Fibroblast of lung (primary cell): ENCODE measurements at regions not wholly inside any gene's neighbourhood (a gene's known extent, or its start where the extent isn't known, plus 50 kb on each side); places are given as distances from the start of the nearest gene placed in this dataset.

Experiments
- DNase-seq, 2 donors: peaks; one replicate each; pipeline versions ENCODE4 v3.0.0 to v3.0.0-alpha.2; 2010; ENCODE audit warnings: low read depth in 2 of 2
- H2AFZ ChIP-seq: 2 replicates; pipeline ENCODE4 v1.5.1; 2012; ENCODE audit warnings: low read length, control low read depth, inconsistent platforms
- H3K27ac ChIP-seq: 2 replicates; pipeline ENCODE4 v1.5.1; 2011; ENCODE audit warnings: low read length, control low read depth; ENCODE audit not compliant: insufficient read depth
- H3K27me3 ChIP-seq: 2 replicates; pipeline ENCODE4 v1.5.1; 2011; ENCODE audit warnings: mild to moderate bottlenecking, low read length; ENCODE audit not compliant: control insufficient read depth, insufficient read depth
- H3K36me3 ChIP-seq: 2 replicates; pipeline ENCODE4 v1.5.1; 2011; ENCODE audit warnings: low read length; ENCODE audit not compliant: control insufficient read depth, insufficient read depth
- H3K4me1 ChIP-seq: 2 replicates; pipeline ENCODE4 v1.5.1; 2011; ENCODE audit warnings: low read length; ENCODE audit not compliant: control insufficient read depth, insufficient read depth; ENCODE audit errors: extremely low read depth
- H3K4me2 ChIP-seq: 2 replicates; pipeline ENCODE4 v1.5.1; 2011; ENCODE audit warnings: low read length, control low read depth; ENCODE audit not compliant: insufficient read depth; ENCODE audit errors: extremely low read depth
- H3K4me3 ChIP-seq, 4 experiments: fragments of 200-600 bp in 1 of 4; sonication (generic) in 1 of 4; replicated peaks in 1 of 4; 2 replicates each; pipeline ENCODE4 v1.5.1; 2011 to 2016; ENCODE audit warnings: low read length in 4 of 4, low read depth in 3 of 4, mild to moderate bottlenecking in 3 of 4, control low read depth in 2 of 4, inconsistent platforms in 1 of 4, mixed read lengths in 1 of 4; ENCODE audit not compliant: insufficient read depth in 1 of 4; ENCODE audit errors: control extremely low read depth in 1 of 4
- H3K79me2 ChIP-seq: 2 replicates; pipeline ENCODE4 v1.5.1; 2012; ENCODE audit warnings: mild to moderate bottlenecking, low read length, inconsistent platforms; ENCODE audit not compliant: control insufficient read depth, insufficient read depth
- H3K9ac ChIP-seq: 2 replicates; pipeline ENCODE4 v1.5.1; 2011; ENCODE audit warnings: mild to moderate bottlenecking, low read length, control low read depth; ENCODE audit not compliant: insufficient read depth
- H3K9me3 ChIP-seq: 2 replicates; pipeline ENCODE4 v1.5.1; 2012; ENCODE audit warnings: low read depth, low read length; ENCODE audit not compliant: control insufficient read depth, insufficient read depth
- H4K20me1 ChIP-seq: 2 replicates; pipeline ENCODE4 v1.5.1; 2011; ENCODE audit warnings: low read length; ENCODE audit not compliant: control insufficient read depth, insufficient read depth; ENCODE audit errors: extremely low read depth
- CTCF ChIP-seq, 2 donors: IDR thresholded peaks in 1 of 2; conservative IDR thresholded peaks in 1 of 2; 1 replicate in 1 of 2; 2 replicates in 1 of 2; pipeline ENCODE4 v1.5.1; 2011 to 2012; ENCODE audit warnings: low read length in 2 of 2, control low read depth in 1 of 2, inconsistent platforms in 1 of 2, low read depth in 1 of 2, mild to moderate bottlenecking in 1 of 2
- EZH2 ChIP-seq: IDR thresholded peaks from 2 replicates; pipeline ENCODE4 v1.5.1; 2012; ENCODE audit warnings: low read length, control low read depth, mild to moderate bottlenecking; ENCODE audit errors: missing control alignments

DNA sequence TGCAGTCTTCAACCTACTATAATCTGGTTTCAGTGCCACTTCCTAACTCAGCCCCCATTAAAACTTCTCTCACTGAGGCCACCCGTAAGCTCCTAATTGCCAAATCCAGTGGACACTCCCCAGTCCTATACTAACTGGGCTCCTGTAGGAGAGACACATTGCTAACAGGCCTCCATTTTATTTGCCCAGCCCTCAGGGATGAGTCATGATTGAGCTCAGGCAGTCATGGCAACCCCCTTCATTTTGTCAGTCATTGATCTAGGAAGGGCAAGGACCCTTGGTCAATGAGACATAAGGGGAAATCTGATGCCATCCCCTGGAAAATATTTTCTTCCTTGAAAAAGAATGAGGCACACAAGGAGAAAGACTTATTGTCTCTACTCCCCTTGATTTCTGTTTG is 70.1 kb upstream of the HIF1A start:
- Histone ChIP-seq H3K36me3 (no peaks in the 10 kb centered on the region), H3K27me3 (no peaks in the 10 kb centered on the region), H3K9ac (no peak overlapping the region), H4K20me1 (no peaks in the 10 kb centered on the region), H3K79me2 (no peaks in the 10 kb centered on the region), H3K4me1 (peaks cover 2% of the 10 kb centered on the region), H2AFZ (peak overlapping the region; percentile 27), H3K4me3 (no peak overlapping the region), H3K27ac (no peak overlapping the region), H3K9me3 (no peaks in the 10 kb centered on the region), H3K4me2 (no peak overlapping the region)
- DNase-seq = peak in 1 of 2 donors; percentile 48
- TF ChIP-seq CTCF (conservative IDR thresholded peaks at IDR 0.05 in 1 of 2, IDR thresholded peaks at IDR 0.05 in 1 of 2; ENCODE audit: low read depth in 1 of 2, low read length in 2 of 2) (no peak), EZH2 (no peak)

DNA sequence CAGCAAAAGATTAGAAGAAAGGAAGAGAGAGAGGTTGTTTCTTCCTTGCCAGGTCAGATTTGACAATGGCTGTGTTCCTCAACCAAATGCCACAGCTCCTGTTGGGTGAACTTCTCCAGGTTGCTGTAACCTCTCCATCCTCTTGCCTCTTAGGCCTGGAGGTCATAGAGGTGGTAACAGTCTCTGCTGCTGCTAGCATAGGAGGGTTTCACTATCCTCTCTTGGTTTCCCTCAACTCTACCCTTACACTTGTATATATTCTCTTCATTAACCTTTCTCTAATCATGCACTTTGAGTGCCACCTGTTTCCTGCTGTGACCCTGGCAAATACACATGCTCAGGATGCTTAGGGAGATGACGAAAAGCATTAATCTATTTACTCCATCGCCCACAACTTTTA is 67.7 kb upstream of the HIF1A start:
- H3K27ac ChIP-seq = no peak overlapping the region
- H3K4me2 ChIP-seq = no peak overlapping the region
- H3K9ac ChIP-seq = no peak overlapping the region
- H3K4me1 ChIP-seq = no peaks in the 10 kb centered on the region
- no peak overlapping the region for H3K4me3 ChIP-seq
- no peaks in the 10 kb centered on the region for H3K9me3 ChIP-seq
- H3K36me3 ChIP-seq = no peaks in the 10 kb centered on the region
- no peak overlapping the region for H2AFZ ChIP-seq
- H3K27me3 ChIP-seq = no peaks in the 10 kb centered on the region
- no peak for DNase-seq
- no peaks in the 10 kb centered on the region for H4K20me1 ChIP-seq
- H3K79me2 ChIP-seq = no peaks in the 10 kb centered on the region
- TF ChIP-seq EZH2 (no peak), CTCF (conservative IDR thresholded peaks at IDR 0.05 in 1 of 2, IDR thresholded peaks at IDR 0.05 in 1 of 2; ENCODE audit: low read depth in 1 of 2, low read length in 2 of 2) (no peak)

DNA sequence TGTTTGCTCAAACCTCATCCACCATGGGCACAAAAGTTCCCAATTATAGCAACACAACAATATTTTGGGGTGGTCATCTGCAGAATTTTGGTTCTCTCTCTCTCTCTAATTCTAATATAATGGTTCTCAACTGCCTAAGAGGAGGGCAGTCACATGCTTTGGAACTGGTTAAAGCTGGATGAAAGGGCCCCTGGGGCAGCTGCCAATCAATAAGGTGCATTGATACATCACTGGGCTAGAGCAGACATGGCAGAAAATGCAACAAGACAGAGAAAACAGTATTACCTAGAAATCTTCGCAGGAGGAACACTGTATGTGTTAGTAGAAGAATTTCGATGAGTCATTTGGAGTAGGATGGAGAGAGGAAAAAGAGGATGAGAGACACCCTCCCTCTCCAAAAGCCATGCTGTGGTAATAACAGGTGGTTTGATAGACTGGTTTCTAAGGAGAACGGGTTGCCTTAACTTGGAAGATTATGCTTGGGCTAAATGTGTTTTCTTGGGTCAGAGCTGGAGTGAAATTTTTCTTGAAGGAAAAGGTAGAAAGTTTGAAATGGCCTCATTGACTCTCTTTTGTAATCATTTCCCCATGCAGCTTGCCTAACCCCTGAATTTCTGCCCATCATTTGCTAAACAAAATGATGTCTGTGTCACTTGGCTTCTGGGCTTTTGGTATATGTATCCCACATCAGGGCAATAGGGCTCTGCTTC is 67.1 kb upstream of the HIF1A start:
- TF ChIP-seq EZH2 = no peak
- TF ChIP-seq CTCF (conservative IDR thresholded peaks at IDR 0.05 in 1 of 2, IDR thresholded peaks at IDR 0.05 in 1 of 2; ENCODE audit: low read depth in 1 of 2, low read length in 2 of 2) = no peak
- no peaks in the 10 kb centered on the region for H3K9me3 ChIP-seq
- no peak overlapping the region for H3K9ac ChIP-seq
- peak in 1 of 2 donors; percentile 39 for DNase-seq
- no peak overlapping the region for H2AFZ ChIP-seq
- no peak overlapping the region for H3K27ac ChIP-seq
- H3K4me3 ChIP-seq = no peak overlapping the region
- no peaks in the 10 kb centered on the region for H3K27me3 ChIP-seq
- H3K79me2 ChIP-seq = no peaks in the 10 kb centered on the region
- H4K20me1 ChIP-seq = no peaks in the 10 kb centered on the region
- no peaks in the 10 kb centered on the region for H3K4me1 ChIP-seq
- H3K36me3 ChIP-seq = no peaks in the 10 kb centered on the region
- no peak overlapping the region for H3K4me2 ChIP-seq
